GM04503 (cell line): ENCODE measurements at regions not wholly inside any gene's neighbourhood (a gene's known extent, or its start where the extent isn't known, plus 50 kb on each side); places are given as distances from the start of the nearest gene placed in this dataset.

Experiments
- DNase-seq: peaks from one replicate; pipeline ENCODE4 v3.0.0-alpha.2; 2012; ENCODE audit warnings: low read depth

DNA sequence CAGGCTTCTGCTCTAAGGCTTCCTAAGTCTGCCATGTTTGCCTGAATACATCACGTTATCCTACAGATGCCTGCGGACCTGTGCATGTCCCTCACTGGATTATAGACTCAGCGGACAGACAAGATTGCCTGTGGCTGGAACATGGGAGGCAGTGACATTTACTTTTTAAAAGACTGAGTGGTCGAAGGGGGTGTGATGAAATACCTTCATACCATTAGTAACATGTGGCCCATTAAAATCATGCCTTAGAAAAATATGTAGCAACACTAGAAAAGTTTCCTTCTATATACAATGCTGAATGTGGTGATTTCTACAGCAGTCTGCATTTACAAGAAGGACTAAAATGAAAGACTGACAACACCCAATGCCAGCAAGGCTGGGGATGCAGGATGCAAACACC is 154.4 kb downstream of the ASB1 start:
- no peak for DNase-seq

DNA sequence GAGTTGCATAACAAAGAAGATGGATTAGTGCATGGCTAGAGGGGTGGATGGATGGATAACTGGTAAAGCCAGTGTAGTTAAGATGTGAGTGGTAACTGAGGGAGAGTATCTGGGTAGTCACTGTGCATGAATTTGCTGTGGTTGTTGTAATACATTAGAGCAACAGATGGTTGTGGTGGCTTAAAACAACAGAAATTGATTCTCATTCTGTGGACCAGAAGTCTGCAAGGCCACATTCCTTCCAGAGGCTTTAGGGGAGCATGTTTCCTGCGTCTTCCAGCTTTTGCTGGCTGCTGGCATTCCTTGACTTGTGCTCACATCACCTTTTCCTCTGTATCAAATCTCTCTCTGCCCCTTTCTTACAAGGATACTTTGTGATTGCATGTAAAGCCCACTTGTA is 155.4 kb downstream of the ASB1 start:
- DNase-seq: peak; percentile 37

DNA sequence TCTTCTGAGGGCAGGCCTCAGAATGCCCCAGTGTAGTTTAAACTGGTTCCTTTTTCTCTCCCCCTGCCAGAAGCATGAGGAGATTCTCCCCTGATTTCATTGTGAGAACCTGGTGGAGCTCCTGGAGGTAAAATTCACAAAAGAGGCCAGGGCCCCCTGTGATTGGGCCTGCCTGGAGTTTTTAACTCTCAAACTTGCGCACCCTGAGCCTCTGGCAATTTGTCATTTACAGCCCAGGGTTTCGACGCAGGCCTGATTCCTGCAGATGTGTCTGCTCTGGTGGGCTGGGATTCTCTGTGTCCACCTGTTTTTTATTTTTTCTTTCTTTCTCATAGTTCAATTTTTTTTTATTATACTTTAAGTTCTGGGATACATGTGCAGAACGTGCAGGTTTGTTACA is 157.9 kb downstream of the ASB1 start:
- no peak for DNase-seq

DNA sequence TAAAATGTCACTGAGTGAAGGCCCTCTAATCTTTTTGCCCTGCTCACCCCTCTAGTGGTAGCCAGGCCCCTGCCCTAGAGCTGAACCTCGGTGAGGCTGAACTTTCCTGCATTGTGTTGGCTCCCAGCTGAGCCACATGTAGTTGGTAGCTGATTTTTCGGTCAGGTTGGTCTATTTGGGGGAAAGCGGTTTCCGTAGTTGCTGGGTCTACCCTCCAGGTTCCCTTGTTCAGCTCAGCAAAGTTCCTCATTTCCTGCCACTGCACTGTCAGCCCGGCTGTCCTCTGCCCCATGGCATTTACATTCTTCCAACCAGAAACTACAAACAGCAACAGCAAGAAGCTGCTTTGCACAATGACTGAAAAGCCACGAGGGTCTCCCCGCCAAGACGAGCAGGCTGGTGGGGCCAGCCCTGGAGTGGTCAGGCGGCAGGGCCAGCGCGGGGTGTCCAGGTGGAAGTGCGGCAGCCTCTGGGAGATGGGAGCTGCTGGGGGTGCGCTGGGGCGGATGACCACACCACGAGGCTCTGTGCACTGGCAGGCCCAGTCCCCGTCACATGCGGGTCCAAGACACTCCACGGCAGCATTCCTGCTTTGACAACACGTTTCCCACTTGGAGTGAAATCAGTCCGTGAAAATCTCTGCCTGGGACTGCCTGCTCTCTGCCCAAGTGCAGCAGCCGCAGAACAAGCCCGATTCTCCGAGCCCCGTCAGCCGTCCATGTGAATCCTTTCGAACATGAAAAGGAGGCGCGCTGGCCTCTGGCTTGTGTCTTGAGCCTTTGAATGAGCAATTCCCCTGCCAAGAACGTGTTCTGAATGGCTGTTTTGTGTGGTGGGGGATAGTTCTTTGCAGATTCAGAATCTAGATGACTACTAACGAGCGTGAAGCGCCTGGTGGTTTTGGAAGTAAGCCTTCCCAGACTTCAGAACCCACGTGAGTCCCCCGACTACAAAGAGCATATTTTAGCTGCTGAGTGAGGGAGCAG is 159.4 kb downstream of the ASB1 start:
- DNase-seq: no peak

DNA sequence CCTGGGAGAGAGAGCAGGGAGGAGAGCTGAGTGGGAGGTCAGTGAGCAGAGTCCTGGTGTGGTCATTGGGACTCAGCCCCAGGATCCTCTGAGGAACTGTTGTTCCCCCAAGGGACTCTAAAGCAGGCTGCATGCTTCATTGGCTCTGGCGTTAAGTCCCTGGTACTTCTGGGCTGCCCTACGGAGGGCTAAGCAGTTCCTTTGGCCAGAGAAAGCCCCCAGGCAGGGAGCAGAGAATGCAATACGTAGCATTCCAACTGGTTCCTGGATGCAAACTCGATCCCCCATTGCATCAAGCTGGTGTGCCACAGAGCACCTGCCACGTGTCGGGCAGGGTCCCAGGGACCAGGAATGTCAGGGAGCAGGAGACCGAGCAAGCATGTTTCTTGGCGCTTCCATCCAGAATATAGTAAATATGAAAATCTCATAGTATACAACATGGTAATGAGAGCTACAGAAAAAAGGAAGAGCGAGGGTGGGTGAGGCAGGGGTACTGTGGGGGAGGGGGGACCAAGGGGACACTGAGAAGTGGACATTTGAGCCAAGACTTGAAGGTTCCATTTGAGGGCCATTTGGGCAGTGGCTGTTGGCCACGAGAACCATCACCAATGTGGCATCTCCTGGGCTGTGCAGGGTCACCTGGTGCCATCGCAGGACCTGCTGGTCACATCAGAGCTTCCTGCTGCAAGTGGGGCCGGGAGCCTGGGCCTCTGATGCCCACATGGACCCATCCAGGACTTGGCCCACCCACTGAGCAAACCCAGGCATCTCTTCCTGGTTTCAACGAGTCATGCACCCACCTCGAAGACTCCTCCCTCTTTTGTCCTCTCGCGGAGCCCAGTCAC is 160.4 kb downstream of the ASB1 start:
- no peak for DNase-seq

DNA sequence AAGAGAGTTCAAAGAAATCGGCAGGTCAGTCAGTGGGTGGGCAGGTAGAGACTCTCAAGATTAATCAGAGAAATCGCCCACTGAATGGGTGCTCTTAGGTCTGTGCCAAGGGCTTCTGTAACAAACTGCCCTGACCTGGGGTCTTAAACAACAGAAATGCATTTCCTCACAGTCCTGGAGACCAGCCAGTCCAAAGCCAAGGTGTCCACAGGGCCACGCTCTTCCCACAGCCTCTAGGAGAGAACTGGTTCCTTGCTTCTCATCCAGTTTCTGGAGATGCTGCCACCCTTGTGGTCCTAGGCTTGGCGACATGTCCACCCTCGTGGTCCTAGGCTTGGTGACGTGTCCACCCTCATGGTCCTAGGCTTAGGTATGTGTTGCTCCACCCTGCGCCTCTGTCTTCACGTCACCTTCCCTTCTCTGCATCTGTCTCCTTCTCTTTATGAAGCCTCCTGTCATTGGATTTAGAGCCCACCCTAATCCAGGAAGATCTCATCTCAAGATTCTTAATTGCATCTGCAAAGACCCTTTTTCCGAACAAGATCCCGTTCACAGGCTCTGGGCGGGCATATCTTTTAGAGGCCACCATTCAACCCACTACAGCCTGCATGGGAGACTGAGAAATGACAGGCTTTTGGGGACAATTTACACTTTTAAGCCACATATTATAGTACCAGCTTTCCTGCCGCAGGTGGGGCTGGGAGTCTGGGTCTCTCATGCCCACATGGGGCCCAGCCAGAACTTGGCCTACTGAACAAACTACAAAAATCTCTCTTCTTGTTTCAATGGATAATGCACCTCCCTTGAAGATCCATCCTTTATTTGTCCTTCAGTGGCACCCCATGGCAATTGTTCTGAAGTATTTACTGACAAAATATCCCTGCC is 161.3 kb downstream of the ASB1 start:
- DNase-seq: no peak

DNA sequence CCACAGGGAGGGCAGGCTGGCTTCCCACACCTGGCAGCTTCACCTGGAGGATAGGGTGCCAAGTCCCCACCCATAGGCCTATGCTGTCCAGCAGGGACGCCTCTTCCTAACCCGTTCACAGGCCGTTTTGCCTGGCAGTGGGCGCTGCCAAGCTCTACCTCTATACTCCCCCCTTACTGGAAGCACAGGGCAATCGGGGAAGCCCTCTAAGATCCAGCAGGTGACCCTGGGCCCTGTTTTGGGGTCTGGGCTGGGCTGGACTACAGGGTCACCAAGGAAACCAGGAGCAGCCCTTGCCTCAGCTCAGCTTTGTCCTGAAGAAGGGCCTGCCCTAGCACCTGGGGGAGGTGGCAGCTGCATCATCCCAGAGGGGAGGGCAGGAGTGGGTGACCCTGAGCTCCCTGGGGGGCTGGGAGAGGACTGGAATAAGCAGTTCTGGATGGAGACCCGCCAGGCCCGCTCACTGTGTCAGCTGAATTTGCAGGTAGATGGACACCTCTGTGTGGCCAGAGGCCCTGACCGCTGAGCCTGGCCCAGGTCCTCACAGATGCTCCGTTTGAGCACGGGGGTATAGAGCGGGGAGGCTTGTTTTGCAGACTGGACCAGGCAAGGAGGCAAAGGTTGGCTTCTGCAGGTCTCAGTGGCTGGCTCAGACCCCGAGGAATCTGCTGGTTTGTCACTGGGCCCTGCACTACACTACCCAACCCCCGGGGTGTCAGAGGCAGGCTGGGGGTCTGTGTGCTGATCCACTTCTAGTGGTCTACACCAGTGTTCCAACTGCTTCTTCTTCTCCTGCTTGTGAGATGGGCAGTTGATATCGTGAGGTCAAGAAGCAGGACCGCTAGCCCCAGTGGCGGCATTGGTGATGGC is 163.1 kb downstream of the ASB1 start:
- no peak for DNase-seq

DNA sequence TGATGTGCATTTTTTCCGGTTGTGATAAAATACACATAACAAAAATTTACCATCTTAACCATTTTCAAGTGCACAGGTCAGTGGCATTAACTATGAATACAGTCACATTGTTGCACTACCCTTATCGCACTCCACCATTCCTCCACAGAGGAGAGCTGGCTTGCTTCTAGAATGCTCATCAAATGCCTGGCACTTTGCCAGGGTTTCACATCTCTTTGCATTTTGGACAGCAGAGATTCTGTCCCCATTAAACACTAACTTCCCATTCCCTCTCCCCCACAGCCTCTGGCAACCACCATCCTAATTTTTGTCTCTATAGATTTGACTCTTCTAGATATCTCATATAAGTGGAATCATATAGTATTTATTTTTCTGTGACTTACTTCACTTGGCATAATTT is 165.0 kb downstream of the ASB1 start:
- DNase-seq: no peak

DNA sequence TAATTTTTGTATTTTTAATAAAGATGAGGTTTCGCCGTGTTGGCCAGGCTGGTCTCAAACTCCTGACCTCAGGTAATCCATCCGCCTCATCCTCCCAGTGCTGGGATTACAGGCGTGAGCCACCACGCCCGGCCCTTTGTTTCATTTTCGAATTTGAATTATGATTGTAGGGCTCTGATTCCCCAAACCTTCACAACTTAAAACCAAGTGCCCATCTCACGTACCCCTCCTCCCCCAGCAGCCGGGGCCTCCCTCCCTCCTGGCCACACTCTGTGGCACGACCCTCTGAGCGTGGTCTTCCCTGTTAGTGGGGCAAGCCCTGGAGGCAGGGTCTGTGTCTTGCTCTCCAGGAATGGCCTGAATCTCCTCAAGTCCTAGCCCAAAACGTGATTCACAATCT is 166.5 kb downstream of the ASB1 start:
- DNase-seq: no peak

DNA sequence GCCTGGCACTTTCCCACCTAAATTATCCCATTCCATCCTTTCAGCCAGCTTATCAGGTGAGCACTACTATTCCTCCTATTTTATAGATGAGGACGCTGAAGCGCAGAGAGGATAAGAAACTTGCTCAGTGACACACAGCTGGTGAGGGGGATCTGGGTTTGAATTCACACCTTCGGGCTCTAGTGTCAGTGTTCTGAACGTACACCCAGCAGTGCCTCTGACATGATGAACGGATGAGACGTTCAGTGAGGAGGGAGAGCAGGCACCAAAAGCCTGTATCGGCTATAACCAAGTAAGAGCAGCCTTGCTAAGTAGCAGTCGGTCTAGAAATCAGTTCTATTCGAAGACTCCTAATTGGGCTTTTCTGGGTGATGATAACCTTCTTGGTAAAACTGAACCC is 167.0 kb downstream of the ASB1 start:
- no peak for DNase-seq

DNA sequence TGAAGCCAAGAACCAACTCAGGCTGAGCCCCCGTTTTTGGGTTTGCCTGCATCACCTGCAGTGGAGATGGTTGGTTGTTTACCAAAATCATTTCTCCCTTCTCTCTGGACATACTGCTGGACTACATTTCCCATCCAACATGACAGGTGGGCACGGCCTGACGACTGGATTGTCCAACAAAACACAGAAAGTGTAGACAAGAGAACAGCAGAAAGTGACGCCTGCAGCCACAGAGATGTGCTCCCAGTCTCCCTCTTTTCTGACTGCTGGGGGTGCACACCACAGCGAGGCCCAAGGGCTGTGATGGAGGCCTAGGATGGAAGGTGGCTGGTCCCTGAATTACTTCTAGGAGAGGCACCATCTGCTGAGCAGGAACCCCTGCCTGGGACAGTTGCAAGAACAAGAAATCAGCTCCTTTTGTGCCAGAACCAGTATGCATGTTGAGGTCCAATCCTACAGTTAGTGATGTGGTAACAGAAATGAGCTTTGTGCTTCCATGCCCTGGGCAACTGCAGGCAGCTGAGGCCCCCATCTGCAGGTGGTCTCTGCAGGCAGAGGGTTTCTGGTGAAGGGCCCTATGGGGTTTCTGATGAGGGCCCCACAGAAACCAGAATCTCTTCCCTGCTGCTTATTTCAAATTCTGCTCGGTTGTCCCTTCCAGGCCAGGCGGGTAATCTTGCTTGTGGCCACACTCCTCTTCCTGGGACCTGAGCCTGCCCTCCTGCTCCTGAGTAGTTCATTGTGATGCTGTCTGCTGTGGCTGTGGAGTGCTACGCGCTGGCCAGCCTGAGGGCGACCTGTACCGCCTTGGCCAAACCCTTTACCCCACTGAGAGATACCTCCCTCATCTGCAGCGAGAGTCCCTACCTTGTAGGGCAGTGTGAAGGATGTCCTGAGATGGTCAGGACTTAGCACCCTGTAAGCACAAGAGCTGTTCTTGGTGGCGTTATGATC is 168.3 kb downstream of the ASB1 start:
- DNase-seq: no peak

DNA sequence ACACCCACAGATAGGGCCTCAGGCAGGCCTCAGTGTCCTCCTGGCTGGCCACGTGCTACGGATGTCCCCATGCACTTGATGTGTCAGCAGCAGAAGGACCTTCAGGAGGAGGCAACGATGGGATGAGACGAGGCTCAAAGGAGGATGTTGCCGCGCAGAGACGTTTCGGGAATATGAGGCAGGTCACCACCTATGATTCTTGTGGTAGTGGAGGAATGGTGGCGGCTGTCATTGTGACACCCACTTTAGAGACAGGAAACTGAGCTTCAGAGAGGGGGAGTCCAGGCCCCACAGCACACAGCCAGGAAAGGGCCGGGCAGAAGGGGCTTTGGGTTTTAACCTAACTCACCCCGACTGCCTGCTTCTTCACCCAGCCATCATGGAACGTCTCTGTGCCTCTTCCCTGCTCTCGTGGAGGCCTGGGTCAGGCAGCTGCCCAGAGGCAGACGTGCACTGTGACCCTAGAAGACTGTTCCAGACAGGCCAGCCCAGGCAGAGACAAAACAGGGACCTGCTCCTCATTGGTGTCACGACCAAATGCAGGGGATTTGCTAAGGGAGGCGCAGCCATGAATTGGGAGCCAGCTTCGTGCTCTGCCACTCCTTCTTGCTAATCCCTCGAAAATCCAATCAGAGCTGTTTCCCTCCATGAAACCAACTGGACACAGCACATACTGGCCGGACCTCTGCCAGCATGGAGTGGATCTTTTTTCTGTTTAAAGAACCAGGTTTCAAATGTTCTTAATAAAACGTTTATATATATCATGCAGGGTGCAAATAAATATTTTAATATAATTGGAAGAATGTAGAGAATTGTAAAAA is 169.2 kb downstream of the ASB1 start:
- peak; percentile 3 for DNase-seq

DNA sequence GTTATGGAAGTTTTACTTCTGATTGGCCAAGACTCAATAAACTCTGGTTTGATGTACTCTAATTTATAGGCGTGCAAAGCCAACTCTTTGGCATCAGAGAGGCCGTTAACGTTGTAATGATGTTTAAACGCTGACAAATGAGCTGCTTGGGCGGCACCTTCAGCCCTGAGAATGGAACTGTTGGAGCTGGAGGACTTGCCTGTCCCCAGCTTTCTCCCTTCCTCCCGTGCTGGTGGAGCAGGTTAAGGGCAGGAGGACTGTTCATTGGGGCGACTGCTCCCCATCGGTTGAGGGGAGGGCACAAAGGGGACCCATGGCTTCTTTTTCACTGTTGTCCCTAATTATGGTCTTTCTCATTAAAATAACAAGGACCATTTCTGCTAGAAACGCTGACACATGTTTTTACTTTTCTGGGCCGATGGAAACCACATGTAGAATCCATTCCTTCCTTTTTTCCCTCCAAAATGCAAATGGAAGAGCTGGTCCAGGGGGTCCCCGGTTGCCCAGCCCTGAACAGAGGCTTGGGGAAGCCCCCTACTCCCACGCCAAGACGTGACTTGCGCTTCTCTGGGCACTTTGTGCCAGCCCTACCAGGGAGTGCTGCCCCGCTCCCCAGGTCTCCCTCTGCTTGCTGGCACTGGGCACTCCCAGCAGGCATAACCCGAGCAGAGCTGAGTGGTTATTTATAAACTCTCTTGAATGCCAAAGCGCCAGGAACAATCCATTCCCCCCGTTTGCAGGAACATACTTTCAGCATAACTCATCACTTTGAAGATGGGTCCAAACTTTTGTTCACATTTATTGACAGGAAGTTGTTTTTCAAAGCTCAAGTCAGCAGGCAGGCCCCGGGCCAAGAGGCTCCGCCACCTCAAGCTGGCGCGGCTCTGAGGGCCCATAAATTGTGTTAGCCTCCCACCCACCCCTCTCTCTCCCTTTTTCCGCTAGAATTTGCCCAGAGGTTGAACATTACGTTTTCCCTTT is 170.1 kb downstream of the ASB1 start:
- peak; percentile 88 for DNase-seq

DNA sequence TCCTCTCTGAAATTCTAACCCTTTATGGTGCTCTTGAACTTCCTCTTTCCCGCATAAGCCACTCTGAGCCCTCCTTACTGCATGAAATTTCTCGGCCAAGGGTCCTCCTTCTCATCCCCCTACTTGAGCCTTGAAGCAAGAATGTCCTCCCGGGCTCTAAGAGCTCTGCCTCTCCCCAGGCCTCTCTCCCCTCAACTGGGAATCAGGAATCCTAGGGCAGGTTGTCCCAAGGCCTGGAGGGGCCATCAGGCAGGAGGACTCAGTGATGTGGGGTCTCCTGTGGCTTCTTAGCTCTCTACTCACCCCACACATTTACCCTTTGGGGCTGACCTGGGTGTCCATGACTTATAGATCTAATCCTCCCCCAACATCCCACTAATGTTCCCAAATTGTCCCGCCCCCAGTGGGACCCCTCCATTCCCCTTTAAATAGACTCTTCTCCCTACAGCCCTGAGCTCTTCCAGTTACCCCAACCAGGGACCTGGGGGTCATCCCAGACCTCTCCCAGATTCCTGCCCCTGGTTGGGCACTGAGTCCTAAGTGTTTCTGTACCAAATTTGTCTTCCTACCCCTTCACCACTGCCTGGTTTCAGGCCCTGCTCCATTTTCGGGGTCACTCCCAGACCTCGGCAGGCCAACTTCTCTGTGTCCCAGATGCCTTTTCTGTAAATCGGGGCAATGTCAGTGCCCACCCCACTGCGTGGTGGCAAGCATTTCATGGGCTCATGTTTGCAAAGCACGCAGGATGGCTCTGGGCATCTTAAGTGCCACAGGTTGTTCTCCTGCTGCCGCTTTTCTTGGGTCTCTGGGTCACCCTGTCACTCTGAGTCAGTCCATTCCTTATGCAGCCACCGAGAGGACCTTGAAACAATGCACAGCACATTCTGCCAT is 171.2 kb downstream of the ASB1 start:
- DNase-seq: no peak

DNA sequence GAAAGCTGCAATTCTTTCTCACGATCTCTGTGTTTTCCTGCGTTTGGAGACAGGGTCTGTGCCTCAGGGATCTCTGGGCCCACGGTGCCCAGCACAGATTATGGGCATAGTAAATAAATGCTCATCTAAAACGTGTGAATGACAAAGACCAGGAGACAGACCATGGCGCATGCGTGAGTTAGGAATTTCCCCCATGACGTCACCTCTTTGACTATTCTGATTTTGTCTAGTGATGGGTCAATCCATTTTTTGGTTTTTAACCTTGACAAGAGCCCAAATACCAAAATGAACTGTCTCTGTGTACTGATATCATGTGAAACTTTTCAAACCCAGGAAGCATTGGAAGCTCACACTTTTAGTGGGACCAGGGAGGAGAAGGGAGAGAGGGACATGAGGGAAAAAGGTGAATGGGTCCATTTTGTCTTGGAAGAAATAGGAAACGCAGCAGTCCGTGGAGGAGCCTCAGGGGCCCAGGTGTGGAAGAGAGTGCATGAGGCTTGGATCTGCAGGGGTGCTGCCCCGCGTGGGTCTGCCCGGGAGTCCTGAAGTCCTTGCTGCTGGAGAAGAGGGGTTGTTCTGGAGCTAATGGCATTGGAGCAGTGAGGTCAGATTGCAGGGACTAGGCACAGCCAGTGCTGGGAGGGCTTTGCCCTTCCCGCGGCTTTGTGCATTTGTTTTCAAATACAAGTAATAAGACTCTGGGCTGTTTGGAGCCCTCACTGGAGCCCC is 172.2 kb downstream of the ASB1 start:
- DNase-seq: no peak
